H1 (cell line): ENCODE measurements at regions not wholly inside any gene's neighbourhood (a gene's known extent, or its start where the extent isn't known, plus 50 kb on each side); places are given as distances from the start of the nearest gene placed in this dataset.

Experiments
- CBX5 ChIP-seq: fragments of 300-800, 300-1000 bp; sonication (generic); IDR thresholded peaks from 2 replicates; pipeline ENCODE4 v1.7.1; 2016; ENCODE audit warnings: antibody characterized with exemption, low read length, low read depth
- CTCF ChIP-seq, 3 experiments: IDR thresholded peaks; 1 replicate in 2 of 3; 2 replicates in 1 of 3; pipeline versions ENCODE4 v1.5.1 to v1.6.1; 2011; ENCODE audit warnings: low read length in 3 of 3, mild to moderate bottlenecking in 3 of 3, inconsistent platforms in 2 of 3, low read depth in 1 of 3, moderate library complexity in 1 of 3; ENCODE audit not compliant: insufficient read depth in 1 of 3; ENCODE audit errors: control extremely low read depth in 1 of 3
- GABPA ChIP-seq: IDR thresholded peaks from 2 replicates; pipeline ENCODE4 v1.6.1; 2011; ENCODE audit warnings: mild to moderate bottlenecking, low read length, moderate library complexity, borderline replicate concordance; ENCODE audit not compliant: insufficient read depth
- RFX5 ChIP-seq: IDR thresholded peaks from 2 replicates; pipeline ENCODE4 v1.6.1; 2011; ENCODE audit warnings: low read depth, low read length, improper control_type of control experiment, borderline replicate concordance
- TBP ChIP-seq: IDR thresholded peaks from 2 replicates; pipeline ENCODE4 v1.6.1; 2011; ENCODE audit warnings: low read depth, low read length, improper control_type of control experiment
- TF ChIP-seq, protein P1 (sequence below): IDR thresholded peaks from 2 replicates; pipeline ENCODE4 v1.6.1; 2011; ENCODE audit warnings: low read depth, mild to moderate bottlenecking, low read length; ENCODE audit not compliant: insufficient read depth

GRCh38 chr7:79512261-79512660, 58.8 kb upstream of the MAGI2 start:
- TF ChIP-seq RFX5 (no peak), TBP (no peak), CBX5 (no peak), CTCF (IDR thresholded peaks at IDR 0.05; ENCODE audit: control extremely low read depth in 1 of 3, insufficient read depth in 1 of 3, low read depth in 1 of 3, low read length in 3 of 3) (no peak), GABPA (no peak)
- TF ChIP-seq, protein P1, sequence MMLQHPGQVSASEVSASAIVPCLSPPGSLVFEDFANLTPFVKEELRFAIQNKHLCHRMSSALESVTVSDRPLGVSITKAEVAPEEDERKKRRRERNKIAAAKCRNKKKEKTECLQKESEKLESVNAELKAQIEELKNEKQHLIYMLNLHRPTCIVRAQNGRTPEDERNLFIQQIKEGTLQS, result no peak
